ENCODE measurements at regions not wholly inside any gene's neighbourhood (a gene's known extent, or its start where the extent isn't known, plus 50 kb on each side); places are given as distances from the start of the nearest gene placed in this dataset.
"Not testable (repeated sequence)": the region's sequence is repeated elsewhere in the genome, so short reads cannot be mapped to it uniquely, and the experiment has no call there.

- no peaks in the 10 kb centered on the region for H3K27me3 ChIP-seq (ENCODE audit: control insufficient read depth, insufficient read depth, low read length)
- H3K4me3 ChIP-seq (ENCODE audit: low read length), result no peak overlapping the region
- H3K36me3 ChIP-seq (ENCODE audit: control insufficient read depth, insufficient read depth, low read length), result no peaks in the 10 kb centered on the region
- no peak overlapping the region for H3K27ac ChIP-seq (ENCODE audit: low read length)
- H3K9me3 ChIP-seq (ENCODE audit: control insufficient read depth, low read depth, low read length), result no peaks in the 10 kb centered on the region
- 87% methylated on average over 3 of the region's 4 CpGs for WGBS (ENCODE audit: insufficient coverage, low lambda C conversion rate)
- no peaks in the 10 kb centered on the region for H3K4me1 ChIP-seq (ENCODE audit: control insufficient read depth, insufficient read depth, low read length)
- no peak for DNase-seq
These were observed 351.9 kb upstream of the FAT1 start for GRCh38 chr4:187075514-187075913.

GRCh38 chr4:187077744-187078401 lies 354.2 kb upstream of the FAT1 start:
- H3K4me3 ChIP-seq (ENCODE audit: low read length), result no peak overlapping the region
- WGBS (ENCODE audit: insufficient coverage, low lambda C conversion rate), result 83% methylated on average over 2 of the region's 12 CpGs
- DNase-seq, result no peak
- H3K9me3 ChIP-seq (ENCODE audit: control insufficient read depth, low read depth, low read length), result no peaks in the 10 kb centered on the region
- no peaks in the 10 kb centered on the region for H3K27me3 ChIP-seq (ENCODE audit: control insufficient read depth, insufficient read depth, low read length)
- H3K36me3 ChIP-seq (ENCODE audit: control insufficient read depth, insufficient read depth, low read length), result no peaks in the 10 kb centered on the region
- H3K27ac ChIP-seq (ENCODE audit: low read length), result no peak overlapping the region
- no peaks in the 10 kb centered on the region for H3K4me1 ChIP-seq (ENCODE audit: control insufficient read depth, insufficient read depth, low read length)

GRCh38 chr4:187084701-187085100 lies 361.0 kb upstream of the FAT1 start:
- H3K36me3 ChIP-seq (ENCODE audit: control insufficient read depth, insufficient read depth, low read length), result no peaks in the 10 kb centered on the region
- H3K4me1 ChIP-seq (ENCODE audit: control insufficient read depth, insufficient read depth, low read length), result no peaks in the 10 kb centered on the region
- no peak for DNase-seq
- H3K9me3 ChIP-seq (ENCODE audit: control insufficient read depth, low read depth, low read length), result no peaks in the 10 kb centered on the region
- peaks cover 3% of the 10 kb centered on the region for H3K27me3 ChIP-seq (ENCODE audit: control insufficient read depth, insufficient read depth, low read length)
- H3K4me3 ChIP-seq (ENCODE audit: low read length), result no peak overlapping the region
- H3K27ac ChIP-seq (ENCODE audit: low read length), result no peak overlapping the region
- no CpG with 5 or more reads among the region's 4 CpGs for WGBS (ENCODE audit: insufficient coverage, low lambda C conversion rate)

- H3K27me3 ChIP-seq (ENCODE audit: control insufficient read depth, insufficient read depth, low read length), result peaks cover 3% of the 10 kb centered on the region
- no peak overlapping the region for H3K27ac ChIP-seq (ENCODE audit: low read length)
- no peaks in the 10 kb centered on the region for H3K9me3 ChIP-seq (ENCODE audit: control insufficient read depth, low read depth, low read length)
- no peak for DNase-seq
- H3K4me1 ChIP-seq (ENCODE audit: control insufficient read depth, insufficient read depth, low read length), result no peaks in the 10 kb centered on the region
- no peaks in the 10 kb centered on the region for H3K36me3 ChIP-seq (ENCODE audit: control insufficient read depth, insufficient read depth, low read length)
- WGBS (ENCODE audit: insufficient coverage, low lambda C conversion rate), result 100% methylated on average over 3 of the region's 3 CpGs
- no peak overlapping the region for H3K4me3 ChIP-seq (ENCODE audit: low read length)
These were observed 361.7 kb upstream of the FAT1 start for GRCh38 chr4:187085339-187085738.

GRCh38 chr4:187086151-187086550 lies 362.5 kb upstream of the FAT1 start:
- no peak for DNase-seq
- H3K4me1 ChIP-seq (ENCODE audit: control insufficient read depth, insufficient read depth, low read length), result no peaks in the 10 kb centered on the region
- no peak overlapping the region for H3K4me3 ChIP-seq (ENCODE audit: low read length)
- WGBS (ENCODE audit: insufficient coverage, low lambda C conversion rate), result 100% methylated on average over 1 of the region's 5 CpGs
- peaks cover 3% of the 10 kb centered on the region for H3K27me3 ChIP-seq (ENCODE audit: control insufficient read depth, insufficient read depth, low read length)
- no peak overlapping the region for H3K27ac ChIP-seq (ENCODE audit: low read length)
- H3K9me3 ChIP-seq (ENCODE audit: control insufficient read depth, low read depth, low read length), result no peaks in the 10 kb centered on the region
- no peaks in the 10 kb centered on the region for H3K36me3 ChIP-seq (ENCODE audit: control insufficient read depth, insufficient read depth, low read length)

GRCh38 chr4:187088070-187088799 lies 364.6 kb upstream of the FAT1 start:
- Histone ChIP-seq H3K4me3 (ENCODE audit: low read length) (no peak overlapping the region), H3K36me3 (ENCODE audit: control insufficient read depth, insufficient read depth, low read length) (no peaks in the 10 kb centered on the region)
- WGBS (ENCODE audit: insufficient coverage, low lambda C conversion rate), result 46% methylated on average over 4 of the region's 13 CpGs

GRCh38 chr4:187090401-187090800 lies 366.7 kb upstream of the FAT1 start:
- Histone ChIP-seq H3K4me1 (ENCODE audit: control insufficient read depth, insufficient read depth, low read length) (no peaks in the 10 kb centered on the region), H3K27me3 (ENCODE audit: control insufficient read depth, insufficient read depth, low read length) (peaks cover 3% of the 10 kb centered on the region), H3K9me3 (ENCODE audit: control insufficient read depth, low read depth, low read length) (no peaks in the 10 kb centered on the region), H3K27ac (ENCODE audit: low read length) (no peak overlapping the region), H3K4me3 (ENCODE audit: low read length) (no peak overlapping the region), H3K36me3 (ENCODE audit: control insufficient read depth, insufficient read depth, low read length) (no peaks in the 10 kb centered on the region)
- no peak for DNase-seq
- WGBS (ENCODE audit: insufficient coverage, low lambda C conversion rate), result 100% methylated on average over 2 of the region's 11 CpGs

More at GRCh38 chr4:187088070-187088799, 364.6 kb upstream of the FAT1 start:
- no peaks in the 10 kb centered on the region for H3K4me1 ChIP-seq (ENCODE audit: control insufficient read depth, insufficient read depth, low read length)
- H3K9me3 ChIP-seq (ENCODE audit: control insufficient read depth, low read depth, low read length), result no peaks in the 10 kb centered on the region
- H3K27ac ChIP-seq (ENCODE audit: low read length), result no peak overlapping the region
- peaks cover 3% of the 10 kb centered on the region for H3K27me3 ChIP-seq (ENCODE audit: control insufficient read depth, insufficient read depth, low read length)
- DNase-seq, result no peak

- H3K4me3 ChIP-seq (ENCODE audit: low read length); H3K4me1 ChIP-seq (ENCODE audit: control insufficient read depth, insufficient read depth, low read length): not testable (repeated sequence)
- WGBS (ENCODE audit: insufficient coverage, low lambda C conversion rate), result no CpG with 5 or more reads among the region's 6 CpGs
These were observed 367.2 kb upstream of the FAT1 start for GRCh38 chr4:187090832-187091231.

GRCh38 chr4:187094144-187094543 lies 370.5 kb upstream of the FAT1 start:
- H3K36me3 ChIP-seq (ENCODE audit: control insufficient read depth, insufficient read depth, low read length), result no peaks in the 10 kb centered on the region
- H3K4me3 ChIP-seq (ENCODE audit: low read length), result no peak overlapping the region
- no peaks in the 10 kb centered on the region for H3K4me1 ChIP-seq (ENCODE audit: control insufficient read depth, insufficient read depth, low read length)
- no peaks in the 10 kb centered on the region for H3K27me3 ChIP-seq (ENCODE audit: control insufficient read depth, insufficient read depth, low read length)
- no CpG with 5 or more reads among the region's 3 CpGs for WGBS (ENCODE audit: insufficient coverage, low lambda C conversion rate)
- no peaks in the 10 kb centered on the region for H3K9me3 ChIP-seq (ENCODE audit: control insufficient read depth, low read depth, low read length)
- H3K27ac ChIP-seq (ENCODE audit: low read length), result no peak overlapping the region
- no peak for DNase-seq

More at GRCh38 chr4:187090832-187091231, 367.2 kb upstream of the FAT1 start:
- not testable (repeated sequence) for H3K9me3 ChIP-seq (ENCODE audit: control insufficient read depth, low read depth, low read length); H3K36me3 ChIP-seq (ENCODE audit: control insufficient read depth, insufficient read depth, low read length); H3K27ac ChIP-seq (ENCODE audit: low read length); DNase-seq; H3K27me3 ChIP-seq (ENCODE audit: control insufficient read depth, insufficient read depth, low read length)

GRCh38 chr4:187098429-187098828 lies 374.8 kb upstream of the FAT1 start:
- Histone ChIP-seq H3K27ac (ENCODE audit: low read length) (no peak overlapping the region), H3K9me3 (ENCODE audit: control insufficient read depth, low read depth, low read length) (no peaks in the 10 kb centered on the region), H3K4me3 (ENCODE audit: low read length) (no peak overlapping the region), H3K27me3 (ENCODE audit: control insufficient read depth, insufficient read depth, low read length) (no peaks in the 10 kb centered on the region), H3K36me3 (ENCODE audit: control insufficient read depth, insufficient read depth, low read length) (no peaks in the 10 kb centered on the region), H3K4me1 (ENCODE audit: control insufficient read depth, insufficient read depth, low read length) (no peaks in the 10 kb centered on the region)
- no peak for DNase-seq
- whole genome bisulfite sequencing (ENCODE audit: insufficient coverage, low lambda C conversion rate), result no CpG with 5 or more reads among the region's 2 CpGs

- no peaks in the 10 kb centered on the region for H3K9me3 ChIP-seq (ENCODE audit: control insufficient read depth, low read depth, low read length)
- H3K4me3 ChIP-seq (ENCODE audit: low read length), result no peak overlapping the region
- H3K4me1 ChIP-seq (ENCODE audit: control insufficient read depth, insufficient read depth, low read length), result no peaks in the 10 kb centered on the region
- no peak overlapping the region for H3K27ac ChIP-seq (ENCODE audit: low read length)
- no CpG with 5 or more reads among the region's 4 CpGs for WGBS (ENCODE audit: insufficient coverage, low lambda C conversion rate)
- no peaks in the 10 kb centered on the region for H3K27me3 ChIP-seq (ENCODE audit: control insufficient read depth, insufficient read depth, low read length)
- DNase-seq, result no peak
- H3K36me3 ChIP-seq (ENCODE audit: control insufficient read depth, insufficient read depth, low read length), result no peaks in the 10 kb centered on the region
These were observed 379.7 kb upstream of the FAT1 start for GRCh38 chr4:187103351-187103750.
